Panc1 (cell line): ENCODE measurements at regions not wholly inside any gene's neighbourhood (a gene's known extent, or its start where the extent isn't known, plus 50 kb on each side); places are given as distances from the start of the nearest gene placed in this dataset.

ENCODE experiments used
- CTCF ChIP-seq: fragments of 450-650 bp; IDR thresholded peaks from 2 replicates; pipeline ENCODE4 v1.5.1; 2017; ENCODE audit warnings: mild to moderate bottlenecking
- POLR2AphosphoS5 ChIP-seq: IDR thresholded peaks from 2 replicates; pipeline ENCODE4 v1.6.1; 2012; ENCODE audit warnings: mild to moderate bottlenecking, low read depth, low read length, moderate library complexity
- REST ChIP-seq, 2 experiments: IDR thresholded peaks; 2 replicates each; pipeline ENCODE4 v1.6.1; 2011 to 2012; ENCODE audit warnings: low read depth in 2 of 2, control low read depth in 1 of 2, low read length in 1 of 2, mild to moderate bottlenecking in 1 of 2, moderate library complexity in 1 of 2; ENCODE audit not compliant: insufficient read depth in 1 of 2

GRCh38 chr1:90309806-90310205, 314.9 kb downstream of the ZNF326 start:
- TF ChIP-seq CTCF (no peak), POLR2AphosphoS5 (no peak), REST (IDR thresholded peaks at IDR 0.05; ENCODE audit: insufficient read depth in 1 of 2, low read depth in 2 of 2, low read length in 1 of 2) (no peak)
